Ishikawa (cell line): ENCODE measurements at regions not wholly inside any gene's neighbourhood (a gene's known extent, or its start where the extent isn't known, plus 50 kb on each side); places are given as distances from the start of the nearest gene placed in this dataset.

Experiments
- CEBPB ChIP-seq: IDR thresholded peaks from 2 replicates; pipeline ENCODE4 v1.6.1; 2012
- CREB1 ChIP-seq: IDR thresholded peaks from 2 replicates; pipeline ENCODE4 v1.6.1; 2012; ENCODE audit warnings: low read depth
- EP300 ChIP-seq: IDR thresholded peaks from 2 replicates; pipeline ENCODE4 v1.6.1; 2012; ENCODE audit warnings: borderline replicate concordance
- NFIC ChIP-seq: IDR thresholded peaks from 2 replicates; pipeline ENCODE4 v1.6.1; 2012
- RAD21 ChIP-seq: IDR thresholded peaks from 2 replicates; pipeline ENCODE4 v1.6.1; 2012; ENCODE audit warnings: low read depth
- YY1 ChIP-seq: IDR thresholded peaks from 2 replicates; pipeline ENCODE4 v1.6.1; 2012; ENCODE audit warnings: low read depth
- ZBTB7A ChIP-seq: IDR thresholded peaks from 2 replicates; pipeline ENCODE4 v1.6.1; 2012; ENCODE audit warnings: low read depth
- TF ChIP-seq, protein P1 (sequence below): IDR thresholded peaks from 2 replicates; pipeline ENCODE4 v1.6.1; 2012; ENCODE audit warnings: low read depth, mild to moderate bottlenecking
- TF ChIP-seq, protein P2 (sequence below): IDR thresholded peaks from 2 replicates; pipeline ENCODE4 v1.6.1; 2012
- TF ChIP-seq, protein P3 (sequence below): IDR thresholded peaks from 2 replicates; pipeline ENCODE4 v1.6.1; 2012

DNA sequence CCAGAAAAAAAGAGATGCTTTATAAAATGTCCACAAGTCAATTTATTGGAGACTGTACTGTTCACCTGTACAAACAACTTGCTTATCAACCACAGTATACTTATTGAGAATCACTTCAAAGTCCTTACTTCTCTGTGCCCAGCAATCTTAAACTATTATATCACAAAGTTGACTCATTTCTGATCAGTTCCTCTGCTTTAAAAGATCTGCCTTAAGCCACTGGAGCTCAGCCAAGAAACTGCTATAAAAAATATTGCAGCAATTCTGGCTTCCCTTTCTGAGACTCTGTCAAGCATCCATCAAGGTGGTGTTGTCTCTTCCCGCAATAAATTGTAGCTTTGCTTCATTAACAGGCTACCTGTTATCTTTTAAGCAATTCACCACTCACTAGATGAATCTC, 375.2 kb upstream of the SPHKAP start:
- TF ChIP-seq CEBPB, result no peak
- TF ChIP-seq, protein P1, sequence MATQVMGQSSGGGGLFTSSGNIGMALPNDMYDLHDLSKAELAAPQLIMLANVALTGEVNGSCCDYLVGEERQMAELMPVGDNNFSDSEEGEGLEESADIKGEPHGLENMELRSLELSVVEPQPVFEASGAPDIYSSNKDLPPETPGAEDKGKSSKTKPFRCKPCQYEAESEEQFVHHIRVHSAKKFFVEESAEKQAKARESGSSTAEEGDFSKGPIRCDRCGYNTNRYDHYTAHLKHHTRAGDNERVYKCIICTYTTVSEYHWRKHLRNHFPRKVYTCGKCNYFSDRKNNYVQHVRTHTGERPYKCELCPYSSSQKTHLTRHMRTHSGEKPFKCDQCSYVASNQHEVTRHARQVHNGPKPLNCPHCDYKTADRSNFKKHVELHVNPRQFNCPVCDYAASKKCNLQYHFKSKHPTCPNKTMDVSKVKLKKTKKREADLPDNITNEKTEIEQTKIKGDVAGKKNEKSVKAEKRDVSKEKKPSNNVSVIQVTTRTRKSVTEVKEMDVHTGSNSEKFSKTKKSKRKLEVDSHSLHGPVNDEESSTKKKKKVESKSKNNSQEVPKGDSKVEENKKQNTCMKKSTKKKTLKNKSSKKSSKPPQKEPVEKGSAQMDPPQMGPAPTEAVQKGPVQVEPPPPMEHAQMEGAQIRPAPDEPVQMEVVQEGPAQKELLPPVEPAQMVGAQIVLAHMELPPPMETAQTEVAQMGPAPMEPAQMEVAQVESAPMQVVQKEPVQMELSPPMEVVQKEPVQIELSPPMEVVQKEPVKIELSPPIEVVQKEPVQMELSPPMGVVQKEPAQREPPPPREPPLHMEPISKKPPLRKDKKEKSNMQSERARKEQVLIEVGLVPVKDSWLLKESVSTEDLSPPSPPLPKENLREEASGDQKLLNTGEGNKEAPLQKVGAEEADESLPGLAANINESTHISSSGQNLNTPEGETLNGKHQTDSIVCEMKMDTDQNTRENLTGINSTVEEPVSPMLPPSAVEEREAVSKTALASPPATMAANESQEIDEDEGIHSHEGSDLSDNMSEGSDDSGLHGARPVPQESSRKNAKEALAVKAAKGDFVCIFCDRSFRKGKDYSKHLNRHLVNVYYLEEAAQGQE, result no peak
- no peak for TF ChIP-seq CREB1
- TF ChIP-seq, protein P2, sequence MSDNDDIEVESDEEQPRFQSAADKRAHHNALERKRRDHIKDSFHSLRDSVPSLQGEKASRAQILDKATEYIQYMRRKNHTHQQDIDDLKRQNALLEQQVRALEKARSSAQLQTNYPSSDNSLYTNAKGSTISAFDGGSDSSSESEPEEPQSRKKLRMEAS, result no peak
- TF ChIP-seq EP300, result no peak
- TF ChIP-seq RAD21, result no peak
- no peak for TF ChIP-seq YY1
- TF ChIP-seq, protein P3, sequence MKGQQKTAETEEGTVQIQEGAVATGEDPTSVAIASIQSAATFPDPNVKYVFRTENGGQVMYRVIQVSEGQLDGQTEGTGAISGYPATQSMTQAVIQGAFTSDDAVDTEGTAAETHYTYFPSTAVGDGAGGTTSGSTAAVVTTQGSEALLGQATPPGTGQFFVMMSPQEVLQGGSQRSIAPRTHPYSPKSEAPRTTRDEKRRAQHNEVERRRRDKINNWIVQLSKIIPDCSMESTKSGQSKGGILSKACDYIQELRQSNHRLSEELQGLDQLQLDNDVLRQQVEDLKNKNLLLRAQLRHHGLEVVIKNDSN, result no peak
- no peak for TF ChIP-seq NFIC
- TF ChIP-seq ZBTB7A, result no peak
